ENCODE measurements at regions not wholly inside any gene's neighbourhood (a gene's known extent, or its start where the extent isn't known, plus 50 kb on each side); places are given as distances from the start of the nearest gene placed in this dataset.

GRCh38 chr9:88653911-88654310, 118.9 kb downstream of the NXNL2 start:
- DNase-seq (ENCODE audit: low read depth, low spot score), result no peak
- POLR2A ChIA-PET, result no interaction called here
- Histone ChIP-seq H3K27me3 (ENCODE audit: control insufficient read depth, insufficient read depth, low read length) (no peaks in the 10 kb centered on the region), H3K27ac (ENCODE audit: low read depth, low read length) (no peak overlapping the region), H3K9me3 (ENCODE audit: control insufficient read depth, insufficient read depth, low read length) (no peaks in the 10 kb centered on the region), H3K4me3 (ENCODE audit: low read depth, low read length) (no peak overlapping the region)
- CTCF ChIA-PET, result interaction anchor here (1.1 to 1.3 kb wide), 2 partner anchors 15 to 243 kb away, joined by 3 read pairs; no protein-coding TSS in a partner anchor
- TF ChIP-seq, protein P1, sequence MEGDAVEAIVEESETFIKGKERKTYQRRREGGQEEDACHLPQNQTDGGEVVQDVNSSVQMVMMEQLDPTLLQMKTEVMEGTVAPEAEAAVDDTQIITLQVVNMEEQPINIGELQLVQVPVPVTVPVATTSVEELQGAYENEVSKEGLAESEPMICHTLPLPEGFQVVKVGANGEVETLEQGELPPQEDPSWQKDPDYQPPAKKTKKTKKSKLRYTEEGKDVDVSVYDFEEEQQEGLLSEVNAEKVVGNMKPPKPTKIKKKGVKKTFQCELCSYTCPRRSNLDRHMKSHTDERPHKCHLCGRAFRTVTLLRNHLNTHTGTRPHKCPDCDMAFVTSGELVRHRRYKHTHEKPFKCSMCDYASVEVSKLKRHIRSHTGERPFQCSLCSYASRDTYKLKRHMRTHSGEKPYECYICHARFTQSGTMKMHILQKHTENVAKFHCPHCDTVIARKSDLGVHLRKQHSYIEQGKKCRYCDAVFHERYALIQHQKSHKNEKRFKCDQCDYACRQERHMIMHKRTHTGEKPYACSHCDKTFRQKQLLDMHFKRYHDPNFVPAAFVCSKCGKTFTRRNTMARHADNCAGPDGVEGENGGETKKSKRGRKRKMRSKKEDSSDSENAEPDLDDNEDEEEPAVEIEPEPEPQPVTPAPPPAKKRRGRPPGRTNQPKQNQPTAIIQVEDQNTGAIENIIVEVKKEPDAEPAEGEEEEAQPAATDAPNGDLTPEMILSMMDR (IDR thresholded peaks at IDR 0.05; ENCODE audit: low read depth, low read length), result no peak

DNA sequence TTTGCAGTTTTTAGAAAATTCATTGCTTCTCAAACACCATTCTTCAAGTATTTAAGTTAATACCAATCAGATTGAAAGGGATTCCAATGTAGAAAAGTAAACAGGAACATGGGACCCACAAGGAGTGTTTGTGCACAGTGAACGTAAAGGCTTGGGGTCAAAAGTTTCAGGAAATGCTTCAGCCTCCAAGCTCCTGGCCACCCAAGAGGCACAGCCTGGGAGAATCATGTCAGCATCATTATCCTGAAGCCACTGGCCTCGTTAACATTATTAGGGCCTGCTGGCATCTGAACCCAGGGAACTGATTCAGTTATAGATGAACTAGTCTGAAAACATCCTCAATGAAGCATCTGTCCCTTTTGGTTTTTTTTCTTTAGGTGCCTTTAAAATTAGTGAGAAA, 122.9 kb downstream of the NXNL2 start:
- no peaks in the 10 kb centered on the region for H3K9me3 ChIP-seq (ENCODE audit: control insufficient read depth, insufficient read depth, low read length)
- ChIA-PET CTCF (no interaction called here), POLR2A (no interaction called here)
- H3K27ac ChIP-seq (ENCODE audit: low read depth, low read length), result no peak overlapping the region
- DNase-seq (ENCODE audit: low read depth, low spot score), result no peak
- no peak overlapping the region for H3K4me3 ChIP-seq (ENCODE audit: low read depth, low read length)
- TF ChIP-seq, protein P1 (IDR thresholded peaks at IDR 0.05; ENCODE audit: low read depth, low read length), result no peak
- H3K27me3 ChIP-seq (ENCODE audit: control insufficient read depth, insufficient read depth, low read length), result no peaks in the 10 kb centered on the region

GRCh38 chr9:88658311-88658822, 123.4 kb downstream of the NXNL2 start:
- ChIA-PET POLR2A (no interaction called here), CTCF (no interaction called here)
- no peak overlapping the region for H3K27ac ChIP-seq (ENCODE audit: low read depth, low read length)
- H3K27me3 ChIP-seq (ENCODE audit: control insufficient read depth, insufficient read depth, low read length), result no peaks in the 10 kb centered on the region
- no peak for DNase-seq (ENCODE audit: low read depth, low spot score)
- H3K9me3 ChIP-seq (ENCODE audit: control insufficient read depth, insufficient read depth, low read length), result no peaks in the 10 kb centered on the region
- TF ChIP-seq, protein P1 (IDR thresholded peaks at IDR 0.05; ENCODE audit: low read depth, low read length), result no peak
- H3K4me3 ChIP-seq (ENCODE audit: low read depth, low read length), result no peak overlapping the region

DNA sequence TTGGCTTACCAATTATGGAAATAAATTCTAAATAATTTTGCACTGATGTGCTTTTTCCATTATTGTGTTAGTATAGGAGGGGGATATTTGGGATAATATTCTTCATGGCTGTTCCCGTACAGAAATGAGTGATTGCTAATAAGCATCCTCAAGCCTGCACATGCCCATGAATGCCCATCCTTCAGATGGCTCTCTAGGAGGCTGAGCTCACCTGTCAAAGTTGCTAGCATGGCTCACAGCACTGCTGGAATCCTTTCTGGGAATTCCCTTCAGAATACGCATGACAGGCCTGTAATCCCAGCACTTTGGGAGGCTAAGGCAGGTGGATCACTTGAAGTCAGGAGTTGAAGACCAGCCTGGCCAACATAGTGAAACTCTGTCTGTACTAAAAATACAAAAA, 124.1 kb downstream of the NXNL2 start:
- H3K27me3 ChIP-seq (ENCODE audit: control insufficient read depth, insufficient read depth, low read length), result no peaks in the 10 kb centered on the region
- no peak for DNase-seq (ENCODE audit: low read depth, low spot score)
- TF ChIP-seq, protein P1 (IDR thresholded peaks at IDR 0.05; ENCODE audit: low read depth, low read length), result no peak
- CTCF ChIA-PET, result no interaction called here
- H3K27ac ChIP-seq (ENCODE audit: low read depth, low read length), result no peak overlapping the region
- POLR2A ChIA-PET, result no interaction called here
- no peak overlapping the region for H3K4me3 ChIP-seq (ENCODE audit: low read depth, low read length)
- no peaks in the 10 kb centered on the region for H3K9me3 ChIP-seq (ENCODE audit: control insufficient read depth, insufficient read depth, low read length)

DNA sequence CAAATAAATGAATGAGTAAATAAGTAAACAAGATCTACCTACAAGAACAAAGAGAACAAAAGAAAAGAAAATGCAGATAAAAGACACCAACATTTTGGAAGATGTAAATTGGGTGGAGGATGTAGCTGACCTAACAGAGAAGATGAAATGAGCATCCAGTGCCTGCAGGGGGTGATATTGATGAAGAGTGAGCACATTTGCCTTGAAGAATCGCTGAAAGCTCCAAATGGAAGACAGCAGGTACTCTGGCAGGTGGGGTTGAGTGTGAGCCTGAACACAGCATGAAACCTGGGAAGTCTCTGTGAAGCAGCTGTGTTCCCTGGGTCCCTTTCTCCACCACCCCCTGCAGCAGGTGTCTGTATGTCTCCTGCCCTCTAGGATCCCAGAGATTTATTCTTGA, 125.6 kb downstream of the NXNL2 start:
- POLR2A ChIA-PET, result no interaction called here
- DNase-seq (ENCODE audit: low read depth, low spot score), result no peak
- H3K4me3 ChIP-seq (ENCODE audit: low read depth, low read length), result no peak overlapping the region
- H3K9me3 ChIP-seq (ENCODE audit: control insufficient read depth, insufficient read depth, low read length), result no peaks in the 10 kb centered on the region
- H3K27ac ChIP-seq (ENCODE audit: low read depth, low read length), result no peak overlapping the region
- TF ChIP-seq, protein P1 (IDR thresholded peaks at IDR 0.05; ENCODE audit: low read depth, low read length), result peak; percentile 61
- CTCF ChIA-PET, result interaction anchor here (0.9 to 1.3 kb wide), 6 partner anchors 14 to 337 kb away, joined by 3 to 4 read pairs (median 4); no protein-coding TSS in a partner anchor
- no peaks in the 10 kb centered on the region for H3K27me3 ChIP-seq (ENCODE audit: control insufficient read depth, insufficient read depth, low read length)
